GM12801 (cell line): ENCODE measurements at regions not wholly inside any gene's neighbourhood (a gene's known extent, or its start where the extent isn't known, plus 50 kb on each side); places are given as distances from the start of the nearest gene placed in this dataset.

Experiments used
- CTCF ChIP-seq: IDR thresholded peaks from one replicate; pipeline ENCODE4 v1.5.1; 2011; ENCODE audit warnings: control low read depth; ENCODE audit not compliant: insufficient read length; ENCODE audit errors: extremely low read depth

GRCh38 chr12:126512916-126513913 is 1448.0 kb downstream of the AACS start:
- no peak for TF ChIP-seq CTCF

GRCh38 chr12:126518596-126519200 is 1453.5 kb downstream of the AACS start:
- no peak for TF ChIP-seq CTCF

- no peak for TF ChIP-seq CTCF
These were observed 1454.6 kb downstream of the AACS start for GRCh38 chr12:126519833-126520232.

GRCh38 chr12:126523891-126524290 is 1458.7 kb downstream of the AACS start:
- no peak for TF ChIP-seq CTCF

- no peak for TF ChIP-seq CTCF
These were observed 1469.3 kb downstream of the AACS start for GRCh38 chr12:126534495-126534894.

DNA sequence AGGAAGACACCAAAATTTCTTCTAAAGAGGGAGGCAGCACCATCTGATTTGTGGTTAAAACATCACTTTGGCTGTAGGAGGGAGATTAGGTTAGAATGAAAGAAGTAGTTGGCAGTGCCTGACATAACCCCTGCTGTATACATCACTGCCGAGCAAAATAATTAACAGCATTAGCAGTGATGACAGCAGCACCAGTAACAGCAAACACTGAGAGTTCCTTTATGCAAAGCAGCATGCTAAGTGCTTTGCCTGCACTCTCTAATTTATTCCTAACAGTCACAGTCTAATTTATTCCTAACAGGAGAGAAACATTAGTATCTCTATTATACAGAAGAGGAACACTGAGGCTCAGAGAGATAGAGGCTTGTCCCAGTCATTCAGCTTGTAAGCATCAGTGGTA is 1469.7 kb downstream of the AACS start:
- no peak for TF ChIP-seq CTCF

DNA sequence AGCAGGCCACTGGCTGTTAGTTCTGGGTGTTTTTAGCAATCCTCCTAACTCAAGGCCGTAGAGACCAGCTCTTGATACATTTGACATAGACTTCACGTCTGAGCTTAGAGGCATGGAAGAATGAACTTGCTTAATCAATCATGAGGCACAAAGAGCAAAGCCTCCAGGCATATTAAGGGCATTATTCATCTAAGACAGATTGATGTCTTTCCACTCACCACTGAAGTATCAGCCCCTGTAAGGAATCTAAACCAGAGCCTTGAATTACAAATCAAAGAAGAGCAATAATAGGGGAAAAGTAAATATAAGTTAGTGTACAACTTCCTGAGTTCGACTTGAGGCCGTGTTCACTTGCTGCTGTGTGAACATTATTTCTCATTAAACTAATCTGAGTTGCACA is 1470.7 kb downstream of the AACS start:
- no peak for TF ChIP-seq CTCF
